Upper lobe of right lung (tissue), 1 donor: ENCODE measurements at regions not wholly inside any gene's neighbourhood (a gene's known extent, or its start where the extent isn't known, plus 50 kb on each side); places are given as distances from the start of the nearest gene placed in this dataset.
"Not testable (repeated sequence)": the region's sequence is repeated elsewhere in the genome, so short reads cannot be mapped to it uniquely, and the experiment has no call there.

Source experiments
- ATAC-seq: fragments of 200-7000 bp; cut with Tn5 transposase; one replicate; pipeline ENCODE4 v1.9.1; 2020; ENCODE audit warnings: mild to moderate bottlenecking, moderate library complexity
- DNase-seq: peaks from one replicate; pipeline ENCODE4 v3.0.0-alpha.2; 2020
- H3K27ac ChIP-seq: fragments of 200-600 bp; one replicate; pipeline ENCODE4 v1.8.0; 2022
- H3K27me3 ChIP-seq: fragments of 200-600 bp; one replicate; pipeline ENCODE4 v1.8.0; 2022; ENCODE audit warnings: mild to moderate bottlenecking
- H3K36me3 ChIP-seq: fragments of 200-600 bp; one replicate; pipeline ENCODE4 v1.8.0; 2022
- H3K4me1 ChIP-seq: fragments of 200-600 bp; one replicate; pipeline ENCODE4 v1.8.0; 2022
- H3K4me3 ChIP-seq: fragments of 200-600 bp; one replicate; pipeline ENCODE4 v1.8.0; 2022; ENCODE audit warnings: mild to moderate bottlenecking
- H3K9me3 ChIP-seq: fragments of 200-600 bp; one replicate; pipeline ENCODE4 v1.8.0; 2022
- CTCF ChIP-seq: fragments of 200-600 bp; IDR thresholded peaks from one replicate; pipeline ENCODE4 v1.8.0; 2022; ENCODE audit warnings: antibody characterized with exemption
- intact Hi-C: fragments of 100-400 bp; cut with DNase I; formaldehyde crosslinking; loops from one replicate; pipeline ENCODE4 v1.11.0; 2022
- donor health status: DM: no; HTN: yes; CAD: no; lungs with severe emphysema.

DNA sequence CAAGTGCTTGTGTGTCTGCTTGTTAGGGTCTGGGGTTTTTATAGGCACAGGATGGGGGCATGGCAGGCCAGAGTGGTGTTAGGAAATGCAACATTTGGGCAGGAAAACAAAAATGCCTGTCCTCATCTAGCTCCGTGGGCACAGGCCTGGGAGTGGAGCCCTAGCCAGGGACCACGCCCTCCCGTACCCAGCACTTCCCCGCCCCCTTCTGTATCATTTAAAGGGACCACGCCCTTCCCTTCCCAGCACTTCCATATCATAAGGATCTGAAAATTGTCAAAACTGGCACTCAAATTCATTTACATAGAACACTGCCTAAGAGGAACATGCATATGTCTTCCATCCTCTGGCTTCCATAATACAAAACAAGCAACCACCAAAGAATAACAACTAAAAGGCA lies 185.8 kb downstream of the B3GLCT start:
- TF ChIP-seq CTCF, result no peak
- Histone ChIP-seq H3K4me1 (no peaks in the 10 kb centered on the region), H3K9me3 (no peaks in the 10 kb centered on the region), H3K36me3 (no peaks in the 10 kb centered on the region), H3K27me3 (no peaks in the 10 kb centered on the region), H3K27ac (no peak overlapping the region), H3K4me3 (no peak overlapping the region)
- intact Hi-C loops, result no loop called here
- DNase-seq (no peak), ATAC-seq (no peak)

GRCh38 chr13:31394506-31394905 lies 194.7 kb downstream of the B3GLCT start:
- no peak overlapping the region for H3K4me3 ChIP-seq
- no peak for TF ChIP-seq CTCF
- H3K9me3 ChIP-seq, result peaks cover 8% of the 10 kb centered on the region
- H3K36me3 ChIP-seq, result no peaks in the 10 kb centered on the region
- no peak for DNase-seq
- H3K4me1 ChIP-seq, result no peaks in the 10 kb centered on the region
- no peaks in the 10 kb centered on the region for H3K27me3 ChIP-seq
- ATAC-seq, result no peak
- intact Hi-C loops, result no loop called here
- no peak overlapping the region for H3K27ac ChIP-seq

DNA sequence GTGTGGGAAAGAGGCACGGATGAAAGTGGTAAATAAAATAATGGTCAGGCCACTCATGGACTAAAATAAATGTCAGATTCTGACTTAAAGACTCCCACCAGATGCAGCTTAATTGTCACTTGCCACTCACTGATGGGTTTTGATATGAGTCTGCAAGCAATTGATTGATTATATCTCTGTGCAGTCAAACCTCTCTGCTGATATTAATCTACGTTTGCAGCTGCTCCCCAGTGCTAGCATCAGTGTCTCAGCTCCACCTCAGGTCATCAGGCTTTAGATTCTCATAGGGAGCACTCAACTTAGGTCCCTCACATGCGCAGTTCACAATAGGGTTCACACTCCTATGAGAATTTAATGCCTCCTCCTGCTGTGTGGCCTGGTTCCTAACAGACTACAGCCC lies 195.3 kb downstream of the B3GLCT start:
- intact Hi-C loops, result no loop called here
- no peak for ATAC-seq
- Histone ChIP-seq H3K4me1 (no peaks in the 10 kb centered on the region), H3K27ac (no peak overlapping the region), H3K4me3 (no peak overlapping the region), H3K36me3 (no peaks in the 10 kb centered on the region), H3K9me3 (peaks cover 12% of the 10 kb centered on the region), H3K27me3 (no peaks in the 10 kb centered on the region)
- TF ChIP-seq CTCF, result no peak
- no peak for DNase-seq

GRCh38 chr13:31399690-31400089 lies 199.9 kb downstream of the B3GLCT start:
- Histone ChIP-seq H3K4me3 (no peak overlapping the region), H3K27me3 (no peaks in the 10 kb centered on the region), H3K4me1 (no peaks in the 10 kb centered on the region), H3K36me3 (no peaks in the 10 kb centered on the region), H3K27ac (no peak overlapping the region), H3K9me3 (peaks cover 12% of the 10 kb centered on the region)
- ATAC-seq (no peak), DNase-seq (no peak)
- no peak for TF ChIP-seq CTCF
- intact Hi-C loops, result no loop called here

DNA sequence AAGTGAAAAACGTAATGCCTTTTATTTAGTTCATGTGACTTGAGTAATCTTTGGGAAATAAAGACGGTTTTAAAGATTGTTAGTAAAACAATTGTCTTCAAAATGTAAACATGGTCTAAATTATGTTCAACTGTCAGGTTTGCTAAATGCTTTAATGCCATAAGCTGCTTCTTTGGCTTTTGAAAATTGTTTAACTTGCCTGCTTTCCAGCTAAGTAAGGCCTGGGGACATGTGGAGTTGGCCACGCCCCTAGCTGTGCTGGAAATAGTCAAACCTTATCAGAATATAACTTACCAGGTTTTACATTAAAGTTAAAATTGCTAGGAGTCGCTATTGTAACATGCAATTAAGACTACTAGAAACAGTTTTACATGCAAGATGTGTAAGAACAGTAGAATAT lies 203.9 kb downstream of the B3GLCT start:
- DNase-seq, H3K27me3 ChIP-seq, H3K4me1 ChIP-seq, H3K9me3 ChIP-seq, H3K27ac ChIP-seq, intact Hi-C loops, H3K36me3 ChIP-seq, H3K4me3 ChIP-seq, ATAC-seq: not testable (repeated sequence)

GRCh38 chr13:31408927-31409326 lies 209.2 kb downstream of the B3GLCT start:
- Histone ChIP-seq H3K4me1 (no peaks in the 10 kb centered on the region), H3K4me3 (no peak overlapping the region), H3K27ac (no peak overlapping the region), H3K27me3 (peaks cover 4% of the 10 kb centered on the region), H3K36me3 (no peaks in the 10 kb centered on the region), H3K9me3 (no peaks in the 10 kb centered on the region)
- DNase-seq (no peak), ATAC-seq (no peak)
- intact Hi-C loops, result no loop called here
- TF ChIP-seq CTCF, result no peak
